ENCODE measurements at regions not wholly inside any gene's neighbourhood (a gene's known extent, or its start where the extent isn't known, plus 50 kb on each side); places are given as distances from the start of the nearest gene placed in this dataset.

GRCh38 chr19:31718032-31718431 lies 368.8 kb upstream of the TSHZ3 start:
- peak in 1 of 2 experiments; percentile 48 for DNase-seq

- peak in 1 of 2 experiments; percentile 47 for DNase-seq
These were observed 369.7 kb upstream of the TSHZ3 start for GRCh38 chr19:31718898-31719297.

- no peak for DNase-seq
These were observed 373.9 kb upstream of the TSHZ3 start for GRCh38 chr19:31723101-31723500.

DNA sequence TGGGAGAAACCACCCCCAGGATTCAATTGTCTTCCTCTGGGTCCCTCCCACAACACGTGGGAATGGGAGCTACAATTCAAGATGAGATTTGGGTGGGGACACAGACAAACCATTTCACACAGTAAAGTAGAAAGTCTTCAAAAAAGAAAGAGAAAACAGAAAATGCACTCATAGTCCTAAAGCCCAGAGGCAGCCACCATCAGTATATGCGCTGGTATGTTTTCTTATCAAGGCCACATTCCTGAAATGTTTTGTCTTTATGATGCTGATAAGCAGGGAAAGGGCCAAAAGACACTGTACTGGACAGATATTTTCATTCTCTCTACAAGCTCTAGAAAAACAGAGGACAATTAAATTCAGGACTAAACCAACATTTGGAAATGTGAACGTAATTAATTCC lies 375.8 kb upstream of the TSHZ3 start:
- DNase-seq: no peak

DNA sequence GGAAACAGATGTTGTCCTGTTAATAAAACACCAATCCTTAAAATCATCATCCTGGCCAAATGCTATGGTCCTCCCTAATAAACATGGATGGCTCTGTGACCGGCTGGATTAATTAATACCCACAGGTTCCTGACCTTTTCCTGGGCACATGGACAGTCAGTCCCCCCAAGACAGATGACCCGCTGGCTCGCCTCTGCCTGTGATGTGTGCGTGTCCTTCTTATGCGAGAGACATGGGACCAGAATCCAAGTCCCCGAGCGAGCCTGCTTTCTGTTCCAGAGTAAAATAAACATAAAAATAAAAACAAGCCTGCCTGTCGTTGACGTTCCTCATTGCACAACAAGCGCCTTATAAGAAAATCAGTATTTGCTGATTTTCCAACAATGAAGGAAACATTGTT lies 378.3 kb upstream of the TSHZ3 start:
- DNase-seq: no peak

DNA sequence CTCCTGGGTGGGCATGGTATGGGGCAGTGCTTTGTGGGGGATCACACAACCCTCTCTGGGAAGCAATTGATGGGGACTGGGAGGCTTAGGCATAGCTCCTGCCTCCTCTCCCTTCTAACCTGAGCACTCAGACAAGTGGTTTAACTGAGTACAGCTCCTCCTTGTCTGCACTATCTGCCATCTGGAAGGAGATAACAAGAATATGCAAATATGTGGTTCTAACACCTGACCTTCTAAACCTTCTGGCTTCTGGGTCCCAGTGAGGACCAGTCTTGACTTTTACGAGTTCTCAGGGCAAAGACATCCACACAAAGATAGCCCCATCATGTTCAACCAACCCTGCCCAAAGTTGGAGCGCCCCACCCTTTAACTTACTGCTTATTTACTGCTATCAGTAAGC lies 381.0 kb upstream of the TSHZ3 start:
- DNase-seq: no peak

GRCh38 chr19:31733591-31733990 lies 384.4 kb upstream of the TSHZ3 start:
- DNase-seq: no peak

- no peak for DNase-seq
These were observed 393.0 kb upstream of the TSHZ3 start for GRCh38 chr19:31742249-31742648.

GRCh38 chr19:31745731-31746130 lies 396.5 kb upstream of the TSHZ3 start:
- no peak for DNase-seq

DNA sequence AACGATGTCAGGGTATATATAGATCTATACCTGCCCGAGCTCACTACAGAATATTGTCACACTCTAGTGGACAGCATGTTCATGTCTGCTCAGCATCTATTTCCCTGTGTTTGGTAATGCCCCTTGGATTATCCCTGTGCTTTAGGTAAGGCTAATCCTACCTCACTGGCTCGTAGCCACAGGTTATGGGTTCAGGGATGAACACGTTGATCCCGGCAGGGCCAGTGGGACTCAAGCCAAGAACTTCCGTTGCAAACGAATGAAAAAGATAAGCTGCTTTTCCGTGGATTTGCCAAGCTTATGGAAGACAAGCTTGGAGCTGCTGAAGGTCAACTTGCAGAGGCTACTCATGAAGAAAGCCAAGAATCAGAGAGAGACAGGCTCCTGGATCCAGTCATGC lies 400.0 kb upstream of the TSHZ3 start:
- DNase-seq: no peak

- no peak for DNase-seq
These were observed 410.1 kb upstream of the TSHZ3 start for GRCh38 chr19:31759359-31759758.

DNA sequence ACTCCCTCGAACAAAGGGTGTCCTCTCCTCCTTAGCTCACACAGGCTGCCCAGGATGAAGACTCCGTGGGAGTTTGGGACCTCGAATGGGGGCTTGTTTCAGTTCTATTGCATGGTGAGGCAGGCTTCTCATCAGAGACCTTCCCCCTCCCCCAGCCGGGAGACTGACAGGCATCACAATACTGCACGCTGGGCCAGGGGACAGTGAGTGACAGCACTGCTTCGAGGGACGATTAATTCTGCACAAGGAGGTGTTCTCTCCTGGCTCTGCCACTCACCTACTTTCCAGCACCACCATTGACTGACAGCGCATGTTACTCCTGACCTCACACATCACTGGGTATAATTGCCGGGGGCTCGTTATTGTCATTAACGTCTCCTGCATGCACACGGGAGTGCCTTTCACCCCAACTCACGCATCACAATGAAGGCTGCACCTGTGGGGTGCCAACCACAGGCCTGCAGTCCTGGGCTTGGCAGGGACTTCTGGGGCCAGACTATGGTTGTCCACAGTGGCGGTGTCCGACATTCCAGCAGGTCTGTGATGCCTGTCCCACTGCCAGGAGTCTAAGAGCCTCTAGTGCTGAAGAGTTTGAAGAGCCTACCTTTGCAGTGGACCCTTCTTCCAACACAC lies 412.2 kb upstream of the TSHZ3 start:
- no peak for DNase-seq

- no peak for DNase-seq
These were observed 421.0 kb upstream of the TSHZ3 start for GRCh38 chr19:31770223-31770622.

DNA sequence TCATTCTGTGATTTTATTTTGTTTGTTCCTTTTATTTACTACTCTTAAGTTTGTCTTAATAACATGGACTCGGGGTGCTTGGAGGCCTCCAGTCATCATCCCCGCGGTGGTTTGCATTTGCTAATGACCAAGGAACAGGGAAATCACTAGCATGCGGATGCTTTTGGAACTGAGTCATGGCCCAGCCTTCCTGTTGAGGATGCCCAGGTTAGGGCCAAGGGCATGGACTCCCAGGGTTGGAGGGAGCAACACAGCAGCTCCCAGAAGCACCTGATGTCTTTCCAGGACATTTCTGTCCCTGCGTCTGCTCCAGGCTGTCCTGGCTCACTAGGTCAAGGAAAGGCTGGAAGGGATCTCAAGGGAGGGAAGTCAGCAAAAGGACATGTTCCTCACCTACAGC lies 423.7 kb upstream of the TSHZ3 start:
- no peak for DNase-seq

GRCh38 chr19:31781542-31781941 lies 432.3 kb upstream of the TSHZ3 start:
- DNase-seq: no peak

- DNase-seq: no peak
These were observed 434.4 kb upstream of the TSHZ3 start for GRCh38 chr19:31783592-31783991.

- no peak for DNase-seq
These were observed 435.4 kb upstream of the TSHZ3 start for GRCh38 chr19:31784671-31785101.

GRCh38 chr19:31801611-31802010 lies 452.4 kb upstream of the TSHZ3 start:
- no peak for DNase-seq

- DNase-seq: no peak
These were observed 454.7 kb upstream of the TSHZ3 start for GRCh38 chr19:31803835-31804446.

DNA sequence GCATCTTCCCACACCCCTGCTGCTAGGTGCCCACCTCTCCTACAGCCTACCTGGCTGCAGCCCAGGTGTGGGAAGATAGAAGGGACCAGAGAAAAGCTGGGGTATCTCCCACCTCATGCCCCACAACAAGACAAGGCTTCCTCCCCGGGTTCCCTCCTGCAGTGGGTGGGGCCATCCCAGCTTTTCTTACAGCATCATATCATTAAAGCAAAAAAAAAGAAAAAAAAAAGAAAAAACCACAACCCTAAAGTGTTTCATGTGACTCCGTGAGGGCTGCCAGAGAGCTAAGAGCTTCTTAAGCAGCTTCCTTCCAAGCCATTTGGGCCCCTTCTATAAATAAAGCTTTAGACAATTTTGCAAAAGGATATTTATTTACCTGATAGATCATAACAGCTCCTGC lies 455.4 kb upstream of the TSHZ3 start:
- no peak for DNase-seq

DNA sequence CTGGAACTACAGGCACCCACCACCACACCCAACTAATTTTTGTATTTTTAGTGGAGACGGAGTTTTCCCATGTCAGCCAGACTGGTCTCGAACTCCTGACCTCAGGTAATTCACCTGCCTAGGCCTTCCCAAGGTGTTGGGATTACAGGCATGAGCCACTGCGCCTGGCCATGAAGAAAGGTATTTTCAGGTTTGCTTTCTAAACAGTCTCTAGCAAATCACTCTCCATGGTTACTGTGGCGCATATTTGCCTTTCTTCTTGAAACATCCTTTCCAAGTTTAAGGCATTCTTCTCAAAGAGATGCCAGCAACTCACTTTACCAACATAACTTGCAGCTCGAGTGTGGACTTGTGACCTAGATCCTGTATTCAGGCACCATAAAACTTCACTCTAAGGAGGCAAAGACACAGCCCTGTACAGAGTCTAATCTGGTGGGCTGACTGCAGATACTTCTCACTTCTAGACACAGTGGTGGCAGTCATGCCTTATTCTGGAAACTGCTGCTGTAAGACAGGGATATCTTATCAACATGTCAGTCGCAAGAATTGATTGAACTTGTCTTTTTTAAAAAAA lies 461.4 kb upstream of the TSHZ3 start:
- DNase-seq: no peak

- no peak for DNase-seq
These were observed 468.9 kb upstream of the TSHZ3 start for GRCh38 chr19:31817971-31818797.

GRCh38 chr19:31818798-31819105 lies 469.5 kb upstream of the TSHZ3 start:
- DNase-seq: no peak

- DNase-seq: no peak
These were observed 470.6 kb upstream of the TSHZ3 start for GRCh38 chr19:31819837-31820236.

Data from NCI-H526 (cell line).